ENCODE measurements at regions not wholly inside any gene's neighbourhood (a gene's known extent, or its start where the extent isn't known, plus 50 kb on each side); places are given as distances from the start of the nearest gene placed in this dataset.

DNA sequence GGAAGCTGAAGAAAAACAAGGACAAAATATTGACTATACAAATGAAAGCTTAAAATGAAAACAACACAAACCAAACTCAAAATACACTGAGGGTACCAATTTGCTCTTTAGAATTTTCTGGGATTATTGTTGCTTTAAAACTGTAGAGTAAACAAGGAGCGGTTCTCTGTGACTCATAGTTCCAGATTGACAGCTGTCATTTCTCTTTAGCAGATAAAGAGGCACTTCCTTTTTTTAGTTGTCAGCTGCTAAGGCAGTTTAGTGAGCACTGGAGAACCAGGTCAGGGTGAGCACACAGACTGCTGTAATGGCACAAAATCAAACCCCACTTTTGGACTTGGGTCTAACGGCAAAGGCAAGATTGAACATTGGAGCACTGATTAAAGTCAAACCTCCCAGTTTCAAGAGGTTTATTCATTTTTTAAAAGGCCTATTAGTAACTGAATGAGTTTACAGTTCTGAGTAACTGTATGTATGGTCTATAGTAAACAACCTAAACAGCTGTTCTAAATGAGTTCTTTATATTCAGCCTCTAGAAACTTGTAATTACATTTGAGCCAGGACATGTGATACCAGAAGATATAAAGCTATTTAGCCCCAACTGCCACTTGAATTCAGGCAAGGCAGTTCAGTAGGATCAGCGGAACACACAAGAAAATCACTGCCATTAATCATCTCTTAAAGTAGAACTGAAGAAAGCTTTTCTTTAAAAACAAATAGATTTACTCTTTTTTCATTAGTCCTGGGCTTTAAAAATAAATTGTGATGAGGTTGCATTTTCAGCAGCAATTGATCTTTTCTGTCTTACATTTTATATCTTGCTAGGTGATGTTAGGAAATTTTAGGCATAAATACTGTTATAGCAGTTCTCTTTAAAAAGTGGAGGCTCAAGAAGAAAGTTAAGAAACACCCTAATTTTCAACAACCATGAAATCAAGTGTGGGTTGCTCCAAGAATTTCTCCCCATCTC, 71.7 kb upstream of the PRICKLE1 start:
- ATAC-seq (no peak), DNase-seq (no peak)
- intact Hi-C loops (cut with DNase I, micrococcal nuclease), result no loop called here

GRCh38 chr12:42660117-42660516, 70.6 kb upstream of the PRICKLE1 start:
- DNase-seq, result no peak
- no peak for ATAC-seq
- intact Hi-C loops (cut with DNase I, micrococcal nuclease), result no loop called here

GRCh38 chr12:42652048-42652447, 62.5 kb upstream of the PRICKLE1 start:
- DNase-seq, result no peak
- intact Hi-C loops (cut with DNase I, micrococcal nuclease), result no loop called here
- no peak for ATAC-seq

DNA sequence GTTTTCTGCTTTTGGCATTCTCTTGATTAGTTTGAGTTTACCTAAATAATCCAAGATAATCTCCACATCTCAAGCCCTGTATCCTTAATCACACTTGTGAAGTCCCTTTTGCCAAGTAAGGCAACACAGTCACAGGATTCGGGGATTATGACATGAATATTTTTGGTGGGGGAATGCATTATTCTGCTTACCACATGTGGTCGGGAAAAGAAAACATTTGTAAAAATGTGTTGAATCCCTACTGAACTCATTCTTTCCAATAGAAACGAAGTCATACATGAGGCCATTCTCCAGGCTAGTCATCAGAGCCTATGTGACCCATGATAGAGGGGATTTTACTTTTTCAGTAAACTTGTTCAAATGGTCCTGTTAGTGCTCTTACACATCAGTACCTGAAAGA, 58.5 kb upstream of the PRICKLE1 start:
- no peak for DNase-seq

GRCh38 chr12:42643881-42644579, 54.5 kb upstream of the PRICKLE1 start:
- DNase-seq (no peak), ATAC-seq (no peak)
- intact Hi-C loops (cut with DNase I, micrococcal nuclease), result no loop called here

More for the DNA sequence above, 58.5 kb upstream of the PRICKLE1 start:
- intact Hi-C loops (cut with DNase I, micrococcal nuclease), result no loop called here
- no peak for ATAC-seq

DNA sequence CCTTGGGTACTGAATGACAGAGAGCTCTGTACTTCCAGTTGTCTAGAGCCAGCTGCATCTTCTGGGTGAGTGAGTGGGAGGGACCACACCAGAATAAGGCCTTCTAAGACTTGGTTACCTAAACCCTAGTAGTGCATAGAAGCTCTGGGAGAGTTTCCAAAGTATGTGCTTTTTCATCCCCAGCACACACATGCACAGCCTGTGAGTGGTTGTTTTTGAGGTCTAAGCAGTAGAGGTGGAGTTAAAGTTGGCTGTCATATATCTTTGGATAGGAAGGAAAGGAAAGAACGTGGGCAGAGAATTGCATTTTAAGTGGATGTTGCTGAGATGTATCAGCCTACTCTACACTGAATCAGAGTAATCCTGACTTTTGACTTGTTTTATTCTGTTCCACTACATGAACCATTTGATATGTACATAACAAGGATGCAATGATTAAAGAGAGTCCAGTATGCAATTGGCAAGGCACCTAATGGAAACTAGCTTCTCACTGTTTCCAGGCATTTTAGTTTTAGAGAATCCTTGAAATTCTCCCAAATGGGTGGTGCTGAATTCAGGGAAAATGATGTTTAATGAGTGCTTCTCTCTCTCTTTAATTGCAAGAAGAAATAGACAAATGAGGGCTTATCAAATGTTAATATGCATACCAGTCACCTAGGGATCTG, 51.8 kb upstream of the PRICKLE1 start:
- intact Hi-C loops (cut with DNase I, micrococcal nuclease), result no loop called here
- DNase-seq, result no peak

DNA sequence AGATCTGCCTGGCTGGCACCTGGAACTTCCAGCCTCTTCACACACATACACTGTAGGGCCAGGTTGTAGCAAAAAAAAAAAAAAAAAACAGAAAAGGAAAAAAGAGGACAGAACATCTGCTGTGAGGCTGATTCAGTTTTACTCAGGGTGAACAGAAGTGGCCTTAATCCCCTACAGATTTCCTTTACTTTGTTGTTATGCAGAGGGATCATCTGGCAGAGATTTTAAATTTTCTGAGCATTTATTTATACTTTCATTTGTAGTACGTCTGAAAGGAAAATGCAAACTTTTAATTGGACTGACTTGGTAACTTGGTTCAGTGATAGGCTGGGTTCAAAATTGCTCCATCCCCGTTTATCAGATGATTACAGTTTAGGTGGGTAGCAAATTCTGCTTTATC, 50.8 kb upstream of the PRICKLE1 start:
- intact Hi-C loops (cut with DNase I, micrococcal nuclease), result no loop called here
- ATAC-seq, result no peak
- no peak for DNase-seq

More for the DNA sequence above, 51.8 kb upstream of the PRICKLE1 start:
- no peak for ATAC-seq

DNA sequence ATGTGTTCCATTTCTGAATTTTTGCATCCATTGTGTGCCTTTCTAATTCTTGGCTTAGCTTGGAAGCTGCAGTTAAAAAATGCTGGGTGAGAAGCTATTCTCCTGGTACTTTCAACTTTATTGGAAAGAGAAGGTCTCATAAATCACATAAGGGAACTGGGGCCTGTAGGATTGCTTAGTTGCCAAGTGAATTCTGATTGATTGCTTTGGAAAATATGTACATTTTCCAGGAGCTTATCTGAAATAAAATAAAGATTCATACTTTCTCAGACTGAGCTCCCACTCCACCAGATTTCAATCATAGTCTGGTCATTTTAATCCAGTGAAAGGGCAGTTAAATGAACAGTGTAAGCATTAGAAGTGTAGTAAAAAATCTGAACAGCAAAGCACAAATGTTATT, 50.0 kb upstream of the PRICKLE1 start:
- no peak for DNase-seq
- intact Hi-C loops (cut with DNase I, micrococcal nuclease), result no loop called here
- ATAC-seq, result no peak

Measured in left colon (tissue), 2 donors.